ENCODE measurements at regions not wholly inside any gene's neighbourhood (a gene's known extent, or its start where the extent isn't known, plus 50 kb on each side); places are given as distances from the start of the nearest gene placed in this dataset.
"Not testable (repeated sequence)": the region's sequence is repeated elsewhere in the genome, so short reads cannot be mapped to it uniquely, and the experiment has no call there.

GRCh38 chr2:154583274-154583673 is 115.2 kb upstream of the KCNJ3 start:
- TF ChIP-seq POLR2A, CTCF, POLR2AphosphoS5 (IDR thresholded peaks at IDR 0.05): not testable (repeated sequence)
